ENCODE measurements at regions not wholly inside any gene's neighbourhood (a gene's known extent, or its start where the extent isn't known, plus 50 kb on each side); places are given as distances from the start of the nearest gene placed in this dataset.
"Not testable (repeated sequence)": the region's sequence is repeated elsewhere in the genome, so short reads cannot be mapped to it uniquely, and the experiment has no call there.

- TF ChIP-seq CTCF (IDR thresholded peaks at IDR 0.05), result no peak
- no peaks in the 10 kb centered on the region for H3K4me1 ChIP-seq
- H3K36me3 ChIP-seq, result no peaks in the 10 kb centered on the region
- intact Hi-C loops (cut with DNase I), result no loop called here
- H3K27me3 ChIP-seq, result peaks cover 0 to 78% of the 10 kb centered on the region in 2 donors
- no peaks in the 10 kb centered on the region for H3K9me3 ChIP-seq
- DNase-seq (no peak), ATAC-seq (no peak)
- no peak overlapping the region for H3K4me3 ChIP-seq
- H3K27ac ChIP-seq, result no peak overlapping the region
Observed at GRCh38 chr17:74130276-74130675, 73.2 kb upstream of the RPL38 start.

- Histone ChIP-seq H3K4me1 (no peaks in the 10 kb centered on the region), H3K36me3 (no peaks in the 10 kb centered on the region), H3K27me3 (peaks cover 0 to 78% of the 10 kb centered on the region in 2 donors), H3K27ac (no peak overlapping the region), H3K9me3 (no peaks in the 10 kb centered on the region), H3K4me3 (no peak overlapping the region)
- intact Hi-C loops (cut with DNase I), result no loop called here
- no peak for TF ChIP-seq CTCF (IDR thresholded peaks at IDR 0.05)
- no peak for ATAC-seq
- no peak for DNase-seq
Observed at GRCh38 chr17:74130841-74131240, 72.6 kb upstream of the RPL38 start.

GRCh38 chr17:74132354-74132753, 71.1 kb upstream of the RPL38 start:
- Histone ChIP-seq H3K36me3 (no peaks in the 10 kb centered on the region), H3K9me3 (no peaks in the 10 kb centered on the region), H3K4me3 (no peak overlapping the region), H3K27ac (no peak overlapping the region), H3K27me3 (peaks cover 3 to 77% of the 10 kb centered on the region in 2 donors), H3K4me1 (no peaks in the 10 kb centered on the region)
- DNase-seq, result no peak
- no peak for TF ChIP-seq CTCF (IDR thresholded peaks at IDR 0.05)
- ATAC-seq, result no peak
- intact Hi-C loops (cut with DNase I), result no loop called here

- H3K4me3 ChIP-seq, result no peak overlapping the region
- TF ChIP-seq CTCF (IDR thresholded peaks at IDR 0.05), result no peak
- H3K9me3 ChIP-seq, result no peaks in the 10 kb centered on the region
- DNase-seq (no peak), ATAC-seq (no peak)
- no peaks in the 10 kb centered on the region for H3K4me1 ChIP-seq
- H3K27me3 ChIP-seq, result peaks cover 3 to 74% of the 10 kb centered on the region in 2 donors
- intact Hi-C loops (cut with DNase I), result no loop called here
- H3K27ac ChIP-seq, result no peak overlapping the region
- H3K36me3 ChIP-seq, result no peaks in the 10 kb centered on the region
Observed at GRCh38 chr17:74133740-74134139, 69.7 kb upstream of the RPL38 start.

GRCh38 chr17:74134234-74134633, 69.2 kb upstream of the RPL38 start:
- H3K27ac ChIP-seq; ATAC-seq; H3K4me1 ChIP-seq; DNase-seq; intact Hi-C loops (cut with DNase I); H3K9me3 ChIP-seq; H3K4me3 ChIP-seq; H3K36me3 ChIP-seq: not testable (repeated sequence)
- H3K27me3 ChIP-seq, result peaks cover 3 to 69% of the 10 kb centered on the region in 2 donors

GRCh38 chr17:74134991-74135390, 68.5 kb upstream of the RPL38 start:
- no peak overlapping the region for H3K4me3 ChIP-seq
- peaks cover 3 to 62% of the 10 kb centered on the region in 2 donors for H3K27me3 ChIP-seq
- peaks cover 0 to under 1% of the 10 kb centered on the region in 2 donors for H3K9me3 ChIP-seq
- H3K36me3 ChIP-seq, result no peaks in the 10 kb centered on the region
- DNase-seq, result no peak
- intact Hi-C loops (cut with DNase I), result no loop called here
- no peak overlapping the region for H3K27ac ChIP-seq
- ATAC-seq, result no peak
- H3K4me1 ChIP-seq, result no peaks in the 10 kb centered on the region
- TF ChIP-seq CTCF (IDR thresholded peaks at IDR 0.05), result no peak

All from left lung (tissue), 4 donors.